Breast epithelium (tissue), 3 donors: ENCODE measurements at regions not wholly inside any gene's neighbourhood (a gene's known extent, or its start where the extent isn't known, plus 50 kb on each side); places are given as distances from the start of the nearest gene placed in this dataset.

ENCODE experiments used
- CTCF ChIP-seq, 3 donors: fragments of 450-650 bp; IDR thresholded peaks; one replicate each; pipeline ENCODE4 v1.5.1; 2016 to 2017; ENCODE audit warnings: antibody characterized with exemption in 3 of 3, mild to moderate bottlenecking in 3 of 3, moderate library complexity in 3 of 3
- POLR2A ChIP-seq: fragments of 450-650 bp; IDR thresholded peaks from one replicate; pipeline ENCODE4 v1.6.1; 2016; ENCODE audit warnings: antibody characterized with exemption, mild to moderate bottlenecking, moderate library complexity
- POLR2AphosphoS5 ChIP-seq, 3 donors: sonication (generic); formaldehyde crosslinking; IDR thresholded peaks; one replicate each; pipeline ENCODE4 v1.6.1; 2017; ENCODE audit warnings: antibody characterized with exemption in 3 of 3

- TF ChIP-seq POLR2AphosphoS5 (IDR thresholded peaks at IDR 0.05): no peak
- TF ChIP-seq CTCF (IDR thresholded peaks at IDR 0.05): no peak
- no peak for TF ChIP-seq POLR2A
Measured at GRCh38 chr18:68448736-68449135, 266.2 kb downstream of the TMX3 start.
